HG03378 (cell line): ENCODE measurements at regions not wholly inside any gene's neighbourhood (a gene's known extent, or its start where the extent isn't known, plus 50 kb on each side); places are given as distances from the start of the nearest gene placed in this dataset.

Experiments used
- ATAC-seq: cut with Tn5 transposase; IDR thresholded peaks from one replicate; pipeline ENCODE4 v1.9.1; 2021; ENCODE audit warnings: mild to moderate bottlenecking, moderate library complexity; ENCODE audit not compliant: unreplicated experiment

GRCh38 chrX:150163221-150163930, 199.7 kb upstream of the MAMLD1 start:
- ATAC-seq, result no peak

GRCh38 chrX:150163956-150164726, 199.0 kb upstream of the MAMLD1 start:
- no peak for ATAC-seq

GRCh38 chrX:150164971-150165600, 198.0 kb upstream of the MAMLD1 start:
- ATAC-seq, result no peak

DNA sequence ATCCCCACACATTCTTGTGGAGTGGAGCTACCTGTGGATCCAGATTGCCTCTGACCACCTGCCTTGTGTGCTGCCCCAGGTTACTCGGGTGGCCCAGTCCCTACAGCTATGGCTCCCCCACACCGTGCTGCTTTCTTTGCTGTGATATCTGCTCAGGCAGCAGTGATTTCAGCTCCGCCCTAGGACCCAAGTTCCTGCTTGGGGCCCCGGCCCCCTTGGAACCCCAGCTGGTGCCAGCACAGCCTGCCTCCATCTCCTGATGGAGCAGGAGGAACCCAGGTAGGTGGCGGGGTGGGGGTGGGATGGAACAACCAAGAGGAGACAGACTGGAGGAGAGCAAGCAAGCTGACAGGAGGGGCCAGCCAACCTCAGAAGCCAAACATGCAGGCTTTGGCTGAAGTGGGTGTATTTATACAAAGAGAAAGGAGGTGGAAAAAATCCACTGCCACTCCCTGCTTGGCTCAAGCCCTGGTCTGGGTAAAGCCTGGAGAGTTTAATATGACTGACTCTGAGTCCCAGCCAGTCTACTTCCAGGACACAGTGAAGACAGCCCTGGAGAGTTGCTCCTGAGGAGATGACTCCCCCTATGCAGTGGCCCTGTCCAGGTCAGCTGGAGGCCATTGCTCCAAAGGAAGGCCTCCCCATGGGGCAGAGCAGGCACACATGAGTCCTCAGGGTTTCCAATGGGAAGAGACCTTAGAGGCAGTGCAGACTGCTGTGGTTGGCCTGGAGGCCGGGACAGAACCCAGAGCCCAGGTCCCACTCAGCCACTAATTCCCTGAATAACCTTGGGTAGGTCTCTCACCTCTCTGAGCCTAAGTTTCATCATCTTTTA, 197.1 kb upstream of the MAMLD1 start:
- no peak for ATAC-seq

- ATAC-seq, result no peak
Measured at GRCh38 chrX:150167482-150168324, 195.4 kb upstream of the MAMLD1 start.

- no peak for ATAC-seq
Measured at GRCh38 chrX:150182161-150182560, 181.0 kb upstream of the MAMLD1 start.

DNA sequence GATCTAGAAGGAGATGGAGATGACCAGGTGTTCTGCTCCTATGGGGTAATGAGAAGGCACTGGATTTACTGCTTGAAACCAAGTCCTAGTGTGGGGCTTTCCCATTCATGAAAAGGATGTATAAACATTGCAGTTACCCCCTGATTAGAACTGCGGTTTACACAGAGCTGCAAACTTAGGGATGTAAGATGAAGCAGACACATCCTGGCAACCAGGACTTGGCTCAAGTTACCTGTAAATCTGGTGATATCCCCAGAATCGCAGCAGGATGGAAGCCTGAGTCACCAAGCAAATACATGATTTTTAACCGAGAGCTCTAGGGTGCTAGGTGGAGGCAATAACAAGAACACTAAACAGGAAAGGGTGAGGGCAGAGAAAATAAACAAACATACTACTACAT, 178.6 kb upstream of the MAMLD1 start:
- ATAC-seq, result no peak

GRCh38 chrX:150185766-150186165, 177.4 kb upstream of the MAMLD1 start:
- no peak for ATAC-seq

- ATAC-seq, result no peak
Measured at GRCh38 chrX:150192816-150193215, 170.3 kb upstream of the MAMLD1 start.

- ATAC-seq, result no peak
Measured at GRCh38 chrX:150196285-150196684, 166.8 kb upstream of the MAMLD1 start.

- no peak for ATAC-seq
Measured at GRCh38 chrX:150197388-150197787, 165.7 kb upstream of the MAMLD1 start.

DNA sequence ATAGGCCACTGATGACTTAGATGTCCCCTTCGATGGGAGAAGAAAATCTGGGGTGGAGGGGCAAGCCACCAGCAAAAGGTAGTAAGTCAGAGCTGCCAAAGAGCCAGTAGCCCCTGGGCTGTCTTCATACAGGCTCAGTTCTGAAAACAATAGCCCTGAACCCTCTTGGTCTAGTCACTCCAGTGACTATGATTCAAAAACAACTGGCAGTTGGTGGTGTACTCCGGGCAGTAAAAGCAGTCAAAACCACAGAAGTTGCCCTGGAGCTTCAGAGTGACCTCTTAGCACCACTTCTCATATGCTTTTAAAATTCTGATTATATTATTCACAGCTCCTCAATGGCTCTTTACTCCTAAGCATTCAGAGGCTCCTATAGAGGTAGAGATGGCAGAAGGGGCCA, 164.3 kb upstream of the MAMLD1 start:
- ATAC-seq, result no peak

- ATAC-seq, result no peak
Measured at GRCh38 chrX:150199181-150199580, 163.9 kb upstream of the MAMLD1 start.

- ATAC-seq, result no peak
Measured at GRCh38 chrX:150199803-150200202, 163.3 kb upstream of the MAMLD1 start.

GRCh38 chrX:150200361-150200760, 162.8 kb upstream of the MAMLD1 start:
- no peak for ATAC-seq

DNA sequence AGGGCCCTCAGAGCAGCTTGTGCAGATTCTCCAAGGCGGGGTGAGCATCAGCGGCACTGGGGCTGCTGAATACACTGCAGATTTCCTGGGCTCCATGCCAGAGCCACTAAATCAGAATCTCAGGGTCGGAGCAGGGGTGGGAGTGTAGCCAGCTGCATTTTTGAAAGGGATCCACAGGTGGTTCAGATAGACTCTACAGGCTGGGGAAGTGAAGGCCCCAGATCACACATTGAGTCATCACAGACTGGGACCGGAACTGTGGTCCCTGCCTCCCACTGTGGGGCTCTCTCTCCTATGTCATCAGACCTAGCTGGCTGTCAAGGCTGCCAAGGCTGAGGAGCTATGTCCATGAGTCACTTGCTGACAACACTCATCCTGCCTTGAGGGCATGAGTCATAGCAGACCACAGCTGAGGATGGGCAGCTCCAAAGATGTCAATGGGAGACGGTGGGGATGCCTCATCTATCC, 162.3 kb upstream of the MAMLD1 start:
- peak; percentile 99 for ATAC-seq

DNA sequence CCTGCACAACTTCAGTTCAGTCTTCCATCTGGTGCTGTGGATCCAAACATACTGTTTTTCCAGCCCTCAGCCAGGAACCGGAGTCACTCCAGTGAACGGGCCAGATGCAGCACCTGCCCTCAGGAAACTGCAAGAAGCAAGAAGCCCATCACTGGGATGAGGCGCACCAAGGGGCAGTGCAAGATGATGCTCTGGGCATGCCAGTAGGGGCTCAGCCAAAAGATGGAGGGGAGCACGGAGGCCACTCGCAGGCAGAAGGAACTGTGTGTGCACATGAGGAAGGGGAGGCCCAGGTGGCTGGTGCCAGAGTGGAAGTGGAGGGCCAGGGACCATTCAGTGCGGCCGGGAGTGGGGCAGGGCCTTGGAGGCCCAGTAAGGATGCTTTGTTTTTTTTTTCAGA, 161.7 kb upstream of the MAMLD1 start:
- ATAC-seq, result no peak

- no peak for ATAC-seq
Measured at GRCh38 chrX:150201841-150202240, 161.3 kb upstream of the MAMLD1 start.

- no peak for ATAC-seq
Measured at GRCh38 chrX:150202641-150203247, 160.4 kb upstream of the MAMLD1 start.

DNA sequence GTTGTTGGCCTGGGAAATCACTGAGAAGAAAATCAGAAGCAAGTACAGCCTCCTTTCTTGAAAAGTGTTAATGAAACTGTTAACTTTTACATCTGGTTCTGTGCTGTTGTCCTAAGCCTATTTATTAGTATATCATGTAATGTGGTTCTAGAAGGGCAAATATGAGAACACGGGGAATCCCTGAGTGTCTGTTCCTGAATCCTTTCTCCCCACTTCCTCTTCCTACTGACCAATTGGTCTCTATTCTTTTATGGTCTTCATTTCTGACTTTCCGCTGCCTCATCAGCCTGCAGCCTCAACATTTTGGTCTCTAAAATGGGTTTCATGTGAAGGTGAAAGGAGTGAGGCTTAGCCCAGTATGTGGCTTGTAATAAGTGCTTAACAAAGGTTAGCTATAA, 159.9 kb upstream of the MAMLD1 start:
- ATAC-seq, result no peak
